ENCODE measurements at regions not wholly inside any gene's neighbourhood (a gene's known extent, or its start where the extent isn't known, plus 50 kb on each side); places are given as distances from the start of the nearest gene placed in this dataset.
"Not testable (repeated sequence)": the region's sequence is repeated elsewhere in the genome, so short reads cannot be mapped to it uniquely, and the experiment has no call there.

- H3K4me1 Mint-ChIP-seq: no peaks in the 10 kb centered on the region
- H3K27ac Mint-ChIP-seq: no peak overlapping the region
- ATAC-seq (ENCODE audit: low read depth in 2 of 2) (no peak), DNase-seq (no peak)
- H3K36me3 Mint-ChIP-seq: no peaks in the 10 kb centered on the region
- peaks cover 0 to 2% (median 0%) of the 10 kb centered on the region in 7 donors for H3K9me3 Mint-ChIP-seq
- H3K4me3 Mint-ChIP-seq: no peak overlapping the region
- H3K27me3 Mint-ChIP-seq: no peaks in the 10 kb centered on the region
Observed at GRCh38 chrX:138082251-138082650, 516.3 kb downstream of the ZIC3 start.

- DNase-seq (no peak), ATAC-seq (ENCODE audit: low read depth in 2 of 2) (no peak)
- no peak overlapping the region for H3K27ac Mint-ChIP-seq
- no peaks in the 10 kb centered on the region for H3K27me3 Mint-ChIP-seq
- H3K4me3 Mint-ChIP-seq: no peak overlapping the region
- peaks cover 0 to 2% (median 0%) of the 10 kb centered on the region in 7 donors for H3K9me3 Mint-ChIP-seq
- no peaks in the 10 kb centered on the region for H3K36me3 Mint-ChIP-seq
- H3K4me1 Mint-ChIP-seq: no peaks in the 10 kb centered on the region
Observed at GRCh38 chrX:138082896-138083295, 517.0 kb downstream of the ZIC3 start.

- H3K27ac Mint-ChIP-seq; H3K27me3 Mint-ChIP-seq; DNase-seq; ATAC-seq (ENCODE audit: low read depth in 2 of 2); H3K4me1 Mint-ChIP-seq; H3K36me3 Mint-ChIP-seq; H3K4me3 Mint-ChIP-seq: not testable (repeated sequence)
- peaks cover 0 to 15% (median 7%) of the 10 kb centered on the region in 7 donors for H3K9me3 Mint-ChIP-seq
Observed at GRCh38 chrX:138110910-138111309, 545.0 kb downstream of the ZIC3 start.

- ATAC-seq (ENCODE audit: low read depth in 2 of 2) (no peak), DNase-seq (no peak)
- H3K27ac Mint-ChIP-seq: no peak overlapping the region
- H3K4me3 Mint-ChIP-seq: no peak overlapping the region
- no peaks in the 10 kb centered on the region for H3K4me1 Mint-ChIP-seq
- peaks cover 0 to 3% (median 0%) of the 10 kb centered on the region in 7 donors for H3K9me3 Mint-ChIP-seq
- no peaks in the 10 kb centered on the region for H3K36me3 Mint-ChIP-seq
- peaks cover 0 to 8% (median 0%) of the 10 kb centered on the region in 3 donors for H3K27me3 Mint-ChIP-seq
Observed at GRCh38 chrX:138127314-138127713, 561.4 kb downstream of the ZIC3 start.

- H3K4me3 Mint-ChIP-seq: no peak overlapping the region
- H3K4me1 Mint-ChIP-seq: no peaks in the 10 kb centered on the region
- peaks cover 0 to 8% (median 0%) of the 10 kb centered on the region in 3 donors for H3K27me3 Mint-ChIP-seq
- DNase-seq (peak; percentile 6), ATAC-seq (ENCODE audit: low read depth in 2 of 2) (no peak)
- peaks cover 0 to 3% (median 0%) of the 10 kb centered on the region in 7 donors for H3K9me3 Mint-ChIP-seq
- H3K36me3 Mint-ChIP-seq: no peaks in the 10 kb centered on the region
- H3K27ac Mint-ChIP-seq: no peak overlapping the region
Observed at GRCh38 chrX:138128027-138128671, 562.2 kb downstream of the ZIC3 start.

GRCh38 chrX:138150709-138151108 is 560.8 kb downstream of the FGF13 start:
- H3K4me1 Mint-ChIP-seq: no peaks in the 10 kb centered on the region
- DNase-seq: no peak
- peaks cover 0 to 6% (median 2%) of the 10 kb centered on the region in 7 donors for H3K9me3 Mint-ChIP-seq
- H3K27ac Mint-ChIP-seq: no peak overlapping the region
- ATAC-seq (ENCODE audit: low read depth in 2 of 2): no peak
- no peaks in the 10 kb centered on the region for H3K27me3 Mint-ChIP-seq
- no peak overlapping the region for H3K4me3 Mint-ChIP-seq
- no peaks in the 10 kb centered on the region for H3K36me3 Mint-ChIP-seq

GRCh38 chrX:138157850-138158249 is 553.7 kb downstream of the FGF13 start:
- DNase-seq: no peak
- no peak for ATAC-seq (ENCODE audit: low read depth in 2 of 2)
- Mint-ChIP-seq H3K4me3 (no peak overlapping the region), H3K27ac (no peak overlapping the region), H3K27me3 (no peaks in the 10 kb centered on the region), H3K36me3 (no peaks in the 10 kb centered on the region), H3K9me3 (peaks cover 0 to 6% (median 0%) of the 10 kb centered on the region in 7 donors), H3K4me1 (no peaks in the 10 kb centered on the region)

GRCh38 chrX:138191998-138192397 is 519.5 kb downstream of the FGF13 start:
- DNase-seq (no peak), ATAC-seq (ENCODE audit: low read depth in 2 of 2) (no peak)
- Mint-ChIP-seq H3K9me3 (no peaks in the 10 kb centered on the region), H3K4me3 (no peak overlapping the region), H3K36me3 (no peaks in the 10 kb centered on the region), H3K4me1 (no peaks in the 10 kb centered on the region), H3K27ac (no peak overlapping the region), H3K27me3 (no peaks in the 10 kb centered on the region)

- H3K4me3 Mint-ChIP-seq: no peak overlapping the region
- H3K36me3 Mint-ChIP-seq: no peaks in the 10 kb centered on the region
- no peak for ATAC-seq (ENCODE audit: low read depth in 2 of 2)
- H3K27ac Mint-ChIP-seq: no peak overlapping the region
- H3K9me3 Mint-ChIP-seq: peaks cover 0 to 8% (median 4%) of the 10 kb centered on the region in 7 donors
- no peaks in the 10 kb centered on the region for H3K27me3 Mint-ChIP-seq
- DNase-seq: no peak
- no peaks in the 10 kb centered on the region for H3K4me1 Mint-ChIP-seq
Observed at GRCh38 chrX:138229718-138230117, 481.8 kb downstream of the FGF13 start.

- H3K27ac Mint-ChIP-seq: no peak overlapping the region
- DNase-seq (no peak), ATAC-seq (ENCODE audit: low read depth in 2 of 2) (no peak)
- no peaks in the 10 kb centered on the region for H3K36me3 Mint-ChIP-seq
- no peaks in the 10 kb centered on the region for H3K27me3 Mint-ChIP-seq
- H3K9me3 Mint-ChIP-seq: peaks cover 0 to 9% (median 1%) of the 10 kb centered on the region in 7 donors
- no peak overlapping the region for H3K4me3 Mint-ChIP-seq
- no peaks in the 10 kb centered on the region for H3K4me1 Mint-ChIP-seq
Observed at GRCh38 chrX:138240266-138240665, 471.3 kb downstream of the FGF13 start.

- Mint-ChIP-seq H3K4me1 (no peaks in the 10 kb centered on the region), H3K27ac (no peak overlapping the region), H3K36me3 (no peaks in the 10 kb centered on the region), H3K4me3 (no peak overlapping the region), H3K9me3 (peaks cover 0 to 6% (median 0%) of the 10 kb centered on the region in 7 donors), H3K27me3 (peaks cover 0 to 4% (median 0%) of the 10 kb centered on the region in 3 donors)
- ATAC-seq (ENCODE audit: low read depth in 2 of 2): no peak
- no peak for DNase-seq
Observed at GRCh38 chrX:138254001-138254400, 457.5 kb downstream of the FGF13 start.

GRCh38 chrX:138255373-138255772 is 456.1 kb downstream of the FGF13 start:
- ATAC-seq (ENCODE audit: low read depth in 2 of 2): no peak
- H3K4me3 Mint-ChIP-seq: no peak overlapping the region
- no peaks in the 10 kb centered on the region for H3K36me3 Mint-ChIP-seq
- DNase-seq: no peak
- no peak overlapping the region for H3K27ac Mint-ChIP-seq
- peaks cover 0 to 9% (median 0%) of the 10 kb centered on the region in 7 donors for H3K9me3 Mint-ChIP-seq
- peaks cover 0 to 10% (median 0%) of the 10 kb centered on the region in 3 donors for H3K27me3 Mint-ChIP-seq
- H3K4me1 Mint-ChIP-seq: no peaks in the 10 kb centered on the region

GRCh38 chrX:138264095-138264494 is 447.4 kb downstream of the FGF13 start:
- not testable (repeated sequence) for ATAC-seq (ENCODE audit: low read depth in 2 of 2); H3K4me3 Mint-ChIP-seq; H3K27ac Mint-ChIP-seq; H3K4me1 Mint-ChIP-seq; H3K36me3 Mint-ChIP-seq; DNase-seq
- H3K27me3 Mint-ChIP-seq: peaks cover 0 to 15% (median 4%) of the 10 kb centered on the region in 3 donors
- peaks cover 0 to 34% (median 5%) of the 10 kb centered on the region in 7 donors for H3K9me3 Mint-ChIP-seq

- no peak for DNase-seq
- Mint-ChIP-seq H3K36me3 (no peaks in the 10 kb centered on the region), H3K4me3 (no peak overlapping the region), H3K4me1 (no peaks in the 10 kb centered on the region), H3K27ac (no peak overlapping the region), H3K9me3 (peaks cover 0 to 15% (median 1%) of the 10 kb centered on the region in 7 donors), H3K27me3 (peaks cover 0 to 5% (median 0%) of the 10 kb centered on the region in 3 donors)
- no peak for ATAC-seq (ENCODE audit: low read depth in 2 of 2)
Observed at GRCh38 chrX:138270931-138271330, 440.6 kb downstream of the FGF13 start.

All from naive B cell (primary cell).